Kidney (tissue), 13 donors: ENCODE measurements at regions not wholly inside any gene's neighbourhood (a gene's known extent, or its start where the extent isn't known, plus 50 kb on each side); places are given as distances from the start of the nearest gene placed in this dataset.
A peak's percentile ranks its signal among the peaks of the same experiment; 100 is the strongest.

Source experiments
- DNase-seq, 5 donors: peaks; one replicate each; pipeline ENCODE4 v3.0.0-alpha.2; 2013 to 2020
- FAIRE-seq: peaks from 2 replicates; lab custom pipeline; 2012; peaks lifted over from hg19 to GRCh38; lab: Jason Lieb, UNC
- H3K27ac ChIP-seq, 2 donors: one replicate each; pipeline ENCODE4 v1.7.0; 2013; ENCODE audit warnings: low read depth in 2 of 2, low read length in 2 of 2, inconsistent platforms in 1 of 2
- H3K27me3 ChIP-seq: one replicate; pipeline ENCODE4 v1.7.1; 2013; ENCODE audit warnings: low read length, inconsistent platforms; ENCODE audit not compliant: control insufficient read depth, insufficient read depth
- H3K36me3 ChIP-seq, 3 donors: one replicate each; pipeline versions ENCODE4 v1.7.0 to v1.7.1; 2013; ENCODE audit warnings: low read length in 3 of 3, control low read depth in 1 of 3, inconsistent platforms in 1 of 3; ENCODE audit not compliant: insufficient read depth in 3 of 3, control insufficient read depth in 2 of 3
- H3K4me1 ChIP-seq, 3 donors: one replicate each; pipeline versions ENCODE4 v1.7.0 to v1.7.1; 2013; ENCODE audit warnings: low read length in 3 of 3, inconsistent platforms in 1 of 3, low read depth in 1 of 3; ENCODE audit not compliant: control insufficient read depth in 2 of 3, insufficient read depth in 2 of 3
- H3K4me3 ChIP-seq, 3 donors: one replicate each; pipeline versions ENCODE4 v1.7.0 to v1.8.1; 2013; ENCODE audit warnings: low read length in 3 of 3, control low read depth in 1 of 3, inconsistent platforms in 1 of 3
- H3K9ac ChIP-seq, 3 donors: one replicate each; pipeline versions ENCODE4 v1.7.0 to v1.7.1; 2013; ENCODE audit warnings: low read length in 3 of 3, control low read depth in 1 of 3, inconsistent platforms in 1 of 3
- H3K9me3 ChIP-seq, 3 donors: one replicate each; pipeline versions ENCODE4 v1.7.0 to v1.7.1; 2013; ENCODE audit warnings: low read length in 3 of 3, control low read depth in 1 of 3, inconsistent platforms in 1 of 3; ENCODE audit not compliant: control insufficient read depth in 2 of 3, insufficient read depth in 1 of 3
- intact Hi-C: fragments of 100-400 bp; cut with DNase I; formaldehyde crosslinking; loops from one replicate; pipeline ENCODE4 v1.11.1; 2022
- TF ChIP-seq, protein P1 (sequence below): IDR thresholded peaks from 3 replicates; pipeline ENCODE4 v1.5.1; 2012; ENCODE audit warnings: mild to moderate bottlenecking, moderate library complexity, borderline replicate concordance; ENCODE audit not compliant: insufficient read depth; ENCODE audit errors: extremely low read depth
- donor health status: control.
- donor health status: control.
- donor health status: control.
- donor health status: control.
- donor health status: control.
- donor health status: DM: yes; HTN: yes; CAD: no.
- donor health status: Normal renal cell carcinoma (clear cell type).

DNA sequence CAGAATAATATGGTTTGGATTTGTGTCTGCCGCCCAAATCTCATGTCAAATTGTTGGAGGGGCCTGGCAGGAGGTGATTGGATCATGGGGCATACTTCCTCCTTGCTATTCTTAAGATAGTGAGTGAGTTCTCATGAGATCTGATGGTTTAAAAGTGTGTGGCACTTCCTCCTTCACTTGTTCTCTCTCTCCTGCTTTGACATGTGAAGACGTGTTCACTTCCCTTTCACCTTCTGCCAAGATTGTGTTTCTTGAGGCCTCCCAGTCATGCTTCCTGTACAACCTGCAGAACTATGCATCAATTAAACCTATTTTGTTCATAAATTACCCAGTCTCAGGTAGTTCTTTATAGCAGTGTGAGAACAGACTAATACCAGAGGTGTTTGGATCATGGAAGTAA lies 325.7 kb upstream of the GIMD1 start:
- no peaks in the 10 kb centered on the region for H3K36me3 ChIP-seq
- no peaks in the 10 kb centered on the region for H3K9me3 ChIP-seq
- no peak for DNase-seq
- H3K4me3 ChIP-seq, result no peak overlapping the region
- no peak overlapping the region for H3K9ac ChIP-seq
- H3K4me1 ChIP-seq, result no peaks in the 10 kb centered on the region
- no peak for FAIRE-seq
- TF ChIP-seq, protein P1, sequence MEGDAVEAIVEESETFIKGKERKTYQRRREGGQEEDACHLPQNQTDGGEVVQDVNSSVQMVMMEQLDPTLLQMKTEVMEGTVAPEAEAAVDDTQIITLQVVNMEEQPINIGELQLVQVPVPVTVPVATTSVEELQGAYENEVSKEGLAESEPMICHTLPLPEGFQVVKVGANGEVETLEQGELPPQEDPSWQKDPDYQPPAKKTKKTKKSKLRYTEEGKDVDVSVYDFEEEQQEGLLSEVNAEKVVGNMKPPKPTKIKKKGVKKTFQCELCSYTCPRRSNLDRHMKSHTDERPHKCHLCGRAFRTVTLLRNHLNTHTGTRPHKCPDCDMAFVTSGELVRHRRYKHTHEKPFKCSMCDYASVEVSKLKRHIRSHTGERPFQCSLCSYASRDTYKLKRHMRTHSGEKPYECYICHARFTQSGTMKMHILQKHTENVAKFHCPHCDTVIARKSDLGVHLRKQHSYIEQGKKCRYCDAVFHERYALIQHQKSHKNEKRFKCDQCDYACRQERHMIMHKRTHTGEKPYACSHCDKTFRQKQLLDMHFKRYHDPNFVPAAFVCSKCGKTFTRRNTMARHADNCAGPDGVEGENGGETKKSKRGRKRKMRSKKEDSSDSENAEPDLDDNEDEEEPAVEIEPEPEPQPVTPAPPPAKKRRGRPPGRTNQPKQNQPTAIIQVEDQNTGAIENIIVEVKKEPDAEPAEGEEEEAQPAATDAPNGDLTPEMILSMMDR, result no peak
- H3K27ac ChIP-seq, result no peak overlapping the region
- H3K27me3 ChIP-seq, result no peaks in the 10 kb centered on the region
- intact Hi-C loops, result no loop called here

DNA sequence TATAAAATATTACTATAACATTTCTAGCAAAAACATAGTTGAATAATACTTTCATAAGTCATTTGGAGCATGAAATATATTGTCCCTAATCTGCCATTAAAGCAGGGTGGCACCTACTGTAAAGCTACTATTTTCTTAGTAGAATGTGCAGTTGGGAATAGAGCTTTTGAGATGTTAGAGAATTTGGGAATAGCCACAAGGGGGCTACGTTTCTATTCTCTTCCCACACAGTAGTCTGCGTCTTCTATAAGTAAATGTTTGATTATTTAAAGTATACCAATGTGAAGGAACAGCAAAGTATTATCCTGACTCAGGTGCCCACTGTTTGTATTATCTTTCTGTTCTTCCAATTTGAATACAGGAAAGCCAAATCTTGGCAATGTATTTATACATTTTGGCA lies 323.2 kb upstream of the GIMD1 start:
- Histone ChIP-seq H3K4me3 (no peak overlapping the region), H3K9me3 (no peaks in the 10 kb centered on the region), H3K36me3 (no peaks in the 10 kb centered on the region), H3K9ac (no peak overlapping the region), H3K4me1 (no peaks in the 10 kb centered on the region), H3K27me3 (no peaks in the 10 kb centered on the region), H3K27ac (no peak overlapping the region)
- TF ChIP-seq, protein P1, result no peak
- FAIRE-seq (no peak), DNase-seq (peak in 1 of 5 donors; percentile 14)
- intact Hi-C loops, result no loop called here

DNA sequence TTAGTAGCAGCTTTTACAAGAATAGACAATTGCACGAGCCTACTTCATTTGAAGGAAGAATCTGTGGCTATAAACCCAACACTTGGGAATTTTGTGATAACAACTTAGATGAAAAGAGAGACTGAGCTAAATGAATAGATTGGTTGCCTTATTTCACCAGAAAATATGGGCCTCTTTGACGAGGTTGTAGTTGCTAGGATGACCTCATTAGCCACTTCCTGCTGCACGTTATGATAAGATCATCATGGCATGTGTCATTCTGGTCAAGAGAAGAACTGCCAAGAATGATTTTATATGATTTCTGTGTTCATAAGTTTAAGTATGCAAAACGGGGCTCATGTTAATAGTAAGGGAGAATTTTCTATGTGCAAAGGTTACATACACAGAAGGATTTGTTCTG lies 321.9 kb upstream of the GIMD1 start:
- H3K4me1 ChIP-seq, result no peaks in the 10 kb centered on the region
- FAIRE-seq, result no peak
- no peak for DNase-seq
- no peak overlapping the region for H3K4me3 ChIP-seq
- intact Hi-C loops, result no loop called here
- no peak overlapping the region for H3K9ac ChIP-seq
- no peak overlapping the region for H3K27ac ChIP-seq
- no peaks in the 10 kb centered on the region for H3K36me3 ChIP-seq
- TF ChIP-seq, protein P1, result no peak
- no peaks in the 10 kb centered on the region for H3K9me3 ChIP-seq
- no peaks in the 10 kb centered on the region for H3K27me3 ChIP-seq

DNA sequence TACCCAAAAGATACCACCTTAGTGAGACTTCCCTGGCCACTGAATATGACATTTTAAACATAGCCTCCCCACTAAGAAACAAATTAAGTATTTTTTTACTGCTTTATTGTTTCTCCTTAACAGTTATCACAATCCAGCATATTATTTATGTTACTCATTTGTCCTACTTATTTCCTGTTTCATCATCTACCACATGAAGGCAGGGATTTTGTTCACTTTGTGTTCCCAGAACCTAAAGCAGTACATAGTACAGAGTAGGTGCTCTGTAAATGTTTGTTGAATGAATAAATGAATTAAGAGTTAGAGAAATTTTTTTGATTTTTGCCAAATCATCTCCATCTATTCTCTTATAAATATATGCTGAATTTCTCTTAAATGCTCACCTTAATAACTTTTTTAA lies 318.4 kb upstream of the GIMD1 start:
- Histone ChIP-seq H3K4me3 (no peak overlapping the region), H3K9me3 (no peaks in the 10 kb centered on the region), H3K36me3 (no peaks in the 10 kb centered on the region), H3K27ac (no peak overlapping the region), H3K9ac (no peak overlapping the region), H3K27me3 (no peaks in the 10 kb centered on the region), H3K4me1 (no peaks in the 10 kb centered on the region)
- FAIRE-seq, result no peak
- DNase-seq, result no peak
- TF ChIP-seq, protein P1, result no peak
- intact Hi-C loops, result no loop called here
